ENCODE measurements at regions not wholly inside any gene's neighbourhood (a gene's known extent, or its start where the extent isn't known, plus 50 kb on each side); places are given as distances from the start of the nearest gene placed in this dataset.

DNA sequence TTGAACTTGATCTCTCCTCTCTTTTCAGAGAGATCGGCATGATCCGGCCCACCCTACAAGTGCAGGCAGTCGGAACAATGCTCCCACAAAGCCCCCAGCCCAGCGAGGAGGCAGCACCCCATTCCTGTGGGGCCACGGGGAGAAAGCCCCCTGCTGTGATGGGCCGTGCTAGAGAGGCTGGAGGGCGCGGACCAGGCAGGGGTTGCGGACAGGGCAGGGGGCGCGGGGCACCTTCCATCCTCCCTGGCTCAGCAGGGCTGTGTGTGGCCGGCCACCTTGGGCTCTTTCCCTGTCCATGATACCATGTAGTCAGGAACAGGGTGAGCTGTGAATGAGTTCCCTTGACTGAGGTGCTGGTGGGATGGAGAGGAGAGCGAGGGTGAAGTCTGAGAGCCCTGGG, 379.8 kb downstream of the BRD1 start:
- TF ChIP-seq, protein P1, sequence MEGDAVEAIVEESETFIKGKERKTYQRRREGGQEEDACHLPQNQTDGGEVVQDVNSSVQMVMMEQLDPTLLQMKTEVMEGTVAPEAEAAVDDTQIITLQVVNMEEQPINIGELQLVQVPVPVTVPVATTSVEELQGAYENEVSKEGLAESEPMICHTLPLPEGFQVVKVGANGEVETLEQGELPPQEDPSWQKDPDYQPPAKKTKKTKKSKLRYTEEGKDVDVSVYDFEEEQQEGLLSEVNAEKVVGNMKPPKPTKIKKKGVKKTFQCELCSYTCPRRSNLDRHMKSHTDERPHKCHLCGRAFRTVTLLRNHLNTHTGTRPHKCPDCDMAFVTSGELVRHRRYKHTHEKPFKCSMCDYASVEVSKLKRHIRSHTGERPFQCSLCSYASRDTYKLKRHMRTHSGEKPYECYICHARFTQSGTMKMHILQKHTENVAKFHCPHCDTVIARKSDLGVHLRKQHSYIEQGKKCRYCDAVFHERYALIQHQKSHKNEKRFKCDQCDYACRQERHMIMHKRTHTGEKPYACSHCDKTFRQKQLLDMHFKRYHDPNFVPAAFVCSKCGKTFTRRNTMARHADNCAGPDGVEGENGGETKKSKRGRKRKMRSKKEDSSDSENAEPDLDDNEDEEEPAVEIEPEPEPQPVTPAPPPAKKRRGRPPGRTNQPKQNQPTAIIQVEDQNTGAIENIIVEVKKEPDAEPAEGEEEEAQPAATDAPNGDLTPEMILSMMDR (conservative IDR thresholded peaks at IDR 0.05; ENCODE audit: low read depth in 2 of 2) = no peak
- TF ChIP-seq JUNB (IDR thresholded peaks at IDR 0.05; ENCODE audit: unreplicated experiment) (no peak), REST (IDR thresholded peaks at IDR 0.05; ENCODE audit: unreplicated experiment) (no peak), POLR2AphosphoS5 (IDR thresholded peaks at IDR 0.05; ENCODE audit: low read depth) (no peak), STAT1 (IDR thresholded peaks at IDR 0.05; ENCODE audit: unreplicated experiment) (no peak), EZH2 (IDR thresholded peaks at IDR 0.05; ENCODE audit: low read depth, unreplicated experiment) (no peak), EZH2phosphoT487 (IDR thresholded peaks at IDR 0.05; ENCODE audit: unreplicated experiment) (no peak), ZNF114 (CRISPR knock-in tag; IDR thresholded peaks at IDR 0.05) (no peak), NANOG (IDR thresholded peaks at IDR 0.05; ENCODE audit: borderline replicate concordance) (no peak), ZNF331 (CRISPR knock-in tag; IDR thresholded peaks at IDR 0.05; ENCODE audit: low read depth) (no peak), CREB1 (CRISPR knock-in tag; IDR thresholded peaks at IDR 0.05; ENCODE audit: low read depth) (no peak), ETS1 (IDR thresholded peaks at IDR 0.05) (no peak)

Data from GM23338 (cell line).